ENCODE measurements at regions not wholly inside any gene's neighbourhood (a gene's known extent, or its start where the extent isn't known, plus 50 kb on each side); places are given as distances from the start of the nearest gene placed in this dataset.

DNA sequence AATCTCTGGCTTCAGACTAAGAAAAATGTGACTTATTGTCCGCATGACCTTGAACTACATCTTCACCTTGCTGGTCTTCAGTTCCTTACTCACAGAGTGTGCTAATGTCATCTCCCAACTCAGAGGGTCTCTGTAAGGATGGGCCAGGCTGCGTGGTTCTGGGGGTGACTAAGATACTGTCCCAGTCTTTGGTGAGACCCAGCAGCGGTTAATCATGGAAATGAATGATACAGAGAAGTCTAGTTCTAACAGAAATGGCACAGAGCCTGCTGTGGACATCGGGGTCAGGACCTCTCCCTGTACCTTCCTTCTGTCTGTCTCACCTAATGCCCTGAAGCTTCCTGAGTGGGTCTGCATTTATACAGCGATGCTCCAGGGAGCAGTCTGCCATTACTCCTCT, 662.7 kb upstream of the HS6ST1 start:
- H3K36me3 ChIP-seq (ENCODE audit: control insufficient read depth in 2 of 2, insufficient read depth in 2 of 2, low read length in 1 of 2), result no peaks in the 10 kb centered on the region

DNA sequence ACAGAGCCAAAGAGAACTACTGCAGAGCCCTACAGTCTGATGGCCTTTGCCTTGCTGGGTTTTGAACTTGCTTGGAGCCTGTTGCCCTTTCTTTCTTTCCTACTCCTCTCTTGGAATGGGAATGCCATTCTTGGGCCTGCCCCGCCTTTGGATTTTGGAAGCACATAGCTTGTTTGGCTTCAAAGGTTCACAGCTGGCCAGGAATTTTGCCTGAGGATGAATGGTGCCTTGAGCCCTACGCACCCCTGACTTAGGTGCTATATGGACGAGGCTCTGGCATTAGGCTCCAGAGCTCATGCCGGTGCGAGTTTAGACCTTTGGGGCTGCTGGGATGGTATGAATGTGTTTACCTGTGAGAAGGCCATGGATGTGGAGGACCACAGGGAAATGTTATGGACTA, 663.3 kb upstream of the HS6ST1 start:
- H3K9me3 ChIP-seq (ENCODE audit: control insufficient read depth in 2 of 2, insufficient read depth in 1 of 2, low read length in 1 of 2), result no peaks in the 10 kb centered on the region
- peaks cover 0 to 6% of the 10 kb centered on the region in 2 donors for H3K4me1 ChIP-seq (ENCODE audit: control insufficient read depth in 2 of 2, insufficient read depth in 2 of 2, low read length in 2 of 2)
- DNase-seq (ENCODE audit: low read depth in 6 of 9, low spot score in 9 of 9), result no peak
- no peak overlapping the region for H3K27ac ChIP-seq (ENCODE audit: low read depth in 1 of 2, low read length in 1 of 2)
- H3K36me3 ChIP-seq (ENCODE audit: control insufficient read depth in 2 of 2, insufficient read depth in 2 of 2, low read length in 1 of 2), result no peaks in the 10 kb centered on the region
- H3K27me3 ChIP-seq (ENCODE audit: control insufficient read depth in 2 of 2, insufficient read depth in 1 of 2, low read length in 1 of 2), result no peaks in the 10 kb centered on the region
- over 99% methylated on average over 5 of the region's 5 CpGs for WGBS
- no peak overlapping the region for H3K4me3 ChIP-seq (ENCODE audit: low read length in 2 of 2)

More for the DNA sequence above, 662.7 kb upstream of the HS6ST1 start:
- no peak overlapping the region for H3K4me3 ChIP-seq (ENCODE audit: low read length in 2 of 2)
- H3K27me3 ChIP-seq (ENCODE audit: control insufficient read depth in 2 of 2, insufficient read depth in 1 of 2, low read length in 1 of 2), result no peaks in the 10 kb centered on the region
- peaks cover 0 to 2% of the 10 kb centered on the region in 2 donors for H3K4me1 ChIP-seq (ENCODE audit: control insufficient read depth in 2 of 2, insufficient read depth in 2 of 2, low read length in 2 of 2)
- WGBS, result 97% methylated on average over 5 of the region's 5 CpGs
- no peaks in the 10 kb centered on the region for H3K9me3 ChIP-seq (ENCODE audit: control insufficient read depth in 2 of 2, insufficient read depth in 1 of 2, low read length in 1 of 2)
- no peak overlapping the region for H3K27ac ChIP-seq (ENCODE audit: low read depth in 1 of 2, low read length in 1 of 2)
- no peak for DNase-seq (ENCODE audit: low read depth in 6 of 9, low spot score in 9 of 9)

- no peak for DNase-seq (ENCODE audit: low read depth in 6 of 9, low spot score in 9 of 9)
- WGBS, result 89% methylated on average over 4 of the region's 4 CpGs
- no peaks in the 10 kb centered on the region for H3K9me3 ChIP-seq (ENCODE audit: control insufficient read depth in 2 of 2, insufficient read depth in 1 of 2, low read length in 1 of 2)
- H3K27ac ChIP-seq (ENCODE audit: low read depth in 1 of 2, low read length in 1 of 2), result no peak overlapping the region
- no peaks in the 10 kb centered on the region for H3K27me3 ChIP-seq (ENCODE audit: control insufficient read depth in 2 of 2, insufficient read depth in 1 of 2, low read length in 1 of 2)
- H3K4me3 ChIP-seq (ENCODE audit: low read length in 2 of 2), result no peak overlapping the region
- peaks cover 0 to 6% of the 10 kb centered on the region in 2 donors for H3K4me1 ChIP-seq (ENCODE audit: control insufficient read depth in 2 of 2, insufficient read depth in 2 of 2, low read length in 2 of 2)
- H3K36me3 ChIP-seq (ENCODE audit: control insufficient read depth in 2 of 2, insufficient read depth in 2 of 2, low read length in 1 of 2), result no peaks in the 10 kb centered on the region
Measured at GRCh38 chr2:128982670-128983069, 664.0 kb upstream of the HS6ST1 start.

GRCh38 chr2:128983094-128983493, 664.4 kb upstream of the HS6ST1 start:
- Histone ChIP-seq H3K4me3 (ENCODE audit: low read length in 2 of 2) (no peak overlapping the region), H3K9me3 (ENCODE audit: control insufficient read depth in 2 of 2, insufficient read depth in 1 of 2, low read length in 1 of 2) (no peaks in the 10 kb centered on the region), H3K27me3 (ENCODE audit: control insufficient read depth in 2 of 2, insufficient read depth in 1 of 2, low read length in 1 of 2) (no peaks in the 10 kb centered on the region), H3K27ac (ENCODE audit: low read depth in 1 of 2, low read length in 1 of 2) (no peak overlapping the region), H3K4me1 (ENCODE audit: control insufficient read depth in 2 of 2, insufficient read depth in 2 of 2, low read length in 2 of 2) (peaks cover 0 to 6% of the 10 kb centered on the region in 2 donors), H3K36me3 (ENCODE audit: control insufficient read depth in 2 of 2, insufficient read depth in 2 of 2, low read length in 1 of 2) (no peaks in the 10 kb centered on the region)
- WGBS, result 83% methylated on average over 2 of the region's 2 CpGs
- no peak for DNase-seq (ENCODE audit: low read depth in 6 of 9, low spot score in 9 of 9)

- H3K9me3 ChIP-seq (ENCODE audit: control insufficient read depth in 2 of 2, insufficient read depth in 1 of 2, low read length in 1 of 2), result no peaks in the 10 kb centered on the region
- whole genome bisulfite sequencing, result 93% methylated on average over 2 of the region's 2 CpGs
- peaks cover 0 to 6% of the 10 kb centered on the region in 2 donors for H3K4me1 ChIP-seq (ENCODE audit: control insufficient read depth in 2 of 2, insufficient read depth in 2 of 2, low read length in 2 of 2)
- no peaks in the 10 kb centered on the region for H3K36me3 ChIP-seq (ENCODE audit: control insufficient read depth in 2 of 2, insufficient read depth in 2 of 2, low read length in 1 of 2)
- H3K27me3 ChIP-seq (ENCODE audit: control insufficient read depth in 2 of 2, insufficient read depth in 1 of 2, low read length in 1 of 2), result no peaks in the 10 kb centered on the region
- H3K27ac ChIP-seq (ENCODE audit: low read depth in 1 of 2, low read length in 1 of 2), result no peak overlapping the region
- no peak for DNase-seq (ENCODE audit: low read depth in 6 of 9, low spot score in 9 of 9)
- H3K4me3 ChIP-seq (ENCODE audit: low read length in 2 of 2), result no peak overlapping the region
Measured at GRCh38 chr2:128984081-128984480, 665.4 kb upstream of the HS6ST1 start.

DNA sequence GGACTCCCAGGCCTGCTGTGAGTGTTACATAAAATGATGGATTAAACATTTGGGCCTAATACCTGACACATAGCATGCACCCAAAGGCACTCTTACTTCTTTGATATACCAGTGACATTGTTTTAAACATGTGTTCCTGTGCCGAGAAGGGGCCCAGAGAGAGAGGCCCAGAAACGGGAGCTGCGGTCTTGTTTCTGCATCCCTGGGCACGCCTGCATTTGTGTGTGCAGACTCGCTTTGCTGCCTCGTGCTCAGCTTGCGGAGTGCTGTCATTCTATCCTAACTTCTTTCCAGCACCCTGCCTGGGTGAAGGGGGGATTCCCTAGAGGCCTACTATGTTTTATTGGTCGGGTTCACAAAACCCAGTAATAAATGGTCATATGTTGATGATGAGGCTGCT, 666.2 kb upstream of the HS6ST1 start:
- Histone ChIP-seq H3K36me3 (ENCODE audit: control insufficient read depth in 2 of 2, insufficient read depth in 2 of 2, low read length in 1 of 2) (no peaks in the 10 kb centered on the region), H3K4me1 (ENCODE audit: control insufficient read depth in 2 of 2, insufficient read depth in 2 of 2, low read length in 2 of 2) (peaks cover 0 to 6% of the 10 kb centered on the region in 2 donors), H3K27me3 (ENCODE audit: control insufficient read depth in 2 of 2, insufficient read depth in 1 of 2, low read length in 1 of 2) (no peaks in the 10 kb centered on the region), H3K4me3 (ENCODE audit: low read length in 2 of 2) (no peak overlapping the region), H3K9me3 (ENCODE audit: control insufficient read depth in 2 of 2, insufficient read depth in 1 of 2, low read length in 1 of 2) (no peaks in the 10 kb centered on the region), H3K27ac (ENCODE audit: low read depth in 1 of 2, low read length in 1 of 2) (no peak overlapping the region)
- no peak for DNase-seq (ENCODE audit: low read depth in 6 of 9, low spot score in 9 of 9)
- WGBS, result 93% methylated on average over 8 of the region's 8 CpGs

DNA sequence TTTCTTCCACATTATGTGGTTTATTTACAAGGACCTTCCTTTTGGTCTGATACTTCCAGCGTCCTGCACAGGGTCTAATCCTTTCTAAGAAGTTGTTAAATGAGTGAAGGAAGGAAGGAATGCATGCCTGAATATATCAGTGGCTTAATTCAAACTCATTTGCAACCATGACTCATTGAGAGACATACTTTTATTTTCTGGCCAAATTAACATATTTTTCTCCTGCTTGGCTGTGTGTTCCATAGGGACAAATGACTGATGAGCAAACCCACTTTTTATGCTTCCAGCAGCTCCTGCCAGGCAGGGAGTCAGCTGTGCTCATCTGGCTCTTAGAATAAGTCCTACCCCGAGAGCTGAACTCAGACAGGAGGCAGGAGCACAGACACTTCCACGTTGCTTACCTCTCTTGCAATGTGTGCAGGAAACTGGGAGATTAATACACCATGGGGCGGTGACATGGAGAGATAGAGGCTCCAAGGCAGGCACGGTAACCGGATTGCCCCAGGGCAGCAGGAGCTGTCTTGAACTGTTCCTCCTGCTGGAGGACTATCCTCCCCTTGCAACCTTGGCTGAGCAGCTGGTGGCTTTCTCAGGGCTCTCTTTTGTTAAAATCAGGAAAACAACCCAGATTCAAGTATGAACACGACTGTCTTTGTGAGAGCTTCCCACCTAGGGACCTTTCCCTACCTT, 667.5 kb upstream of the HS6ST1 start:
- WGBS, result 61% methylated on average over 7 of the region's 7 CpGs
- Histone ChIP-seq H3K9me3 (ENCODE audit: control insufficient read depth in 2 of 2, insufficient read depth in 1 of 2, low read length in 1 of 2) (no peaks in the 10 kb centered on the region), H3K4me1 (ENCODE audit: control insufficient read depth in 2 of 2, insufficient read depth in 2 of 2, low read length in 2 of 2) (peaks cover 0 to 6% of the 10 kb centered on the region in 2 donors), H3K27ac (ENCODE audit: low read depth in 1 of 2, low read length in 1 of 2) (no peak overlapping the region), H3K4me3 (ENCODE audit: low read length in 2 of 2) (no peak overlapping the region), H3K27me3 (ENCODE audit: control insufficient read depth in 2 of 2, insufficient read depth in 1 of 2, low read length in 1 of 2) (no peaks in the 10 kb centered on the region), H3K36me3 (ENCODE audit: control insufficient read depth in 2 of 2, insufficient read depth in 2 of 2, low read length in 1 of 2) (no peaks in the 10 kb centered on the region)
- DNase-seq (ENCODE audit: low read depth in 6 of 9, low spot score in 9 of 9), result no peak

- DNase-seq (ENCODE audit: low read depth in 6 of 9, low spot score in 9 of 9), result no peak
- no peak overlapping the region for H3K27ac ChIP-seq (ENCODE audit: low read depth in 1 of 2, low read length in 1 of 2)
- 93% methylated on average over 9 of the region's 9 CpGs for WGBS
- no peaks in the 10 kb centered on the region for H3K36me3 ChIP-seq (ENCODE audit: control insufficient read depth in 2 of 2, insufficient read depth in 2 of 2, low read length in 1 of 2)
- peaks cover 0 to 6% of the 10 kb centered on the region in 2 donors for H3K4me1 ChIP-seq (ENCODE audit: control insufficient read depth in 2 of 2, insufficient read depth in 2 of 2, low read length in 2 of 2)
- H3K9me3 ChIP-seq (ENCODE audit: control insufficient read depth in 2 of 2, insufficient read depth in 1 of 2, low read length in 1 of 2), result no peaks in the 10 kb centered on the region
- H3K4me3 ChIP-seq (ENCODE audit: low read length in 2 of 2), result no peak overlapping the region
- H3K27me3 ChIP-seq (ENCODE audit: control insufficient read depth in 2 of 2, insufficient read depth in 1 of 2, low read length in 1 of 2), result no peaks in the 10 kb centered on the region
Measured at GRCh38 chr2:128986867-128987268, 668.2 kb upstream of the HS6ST1 start.

GRCh38 chr2:128988326-128988725, 669.7 kb upstream of the HS6ST1 start:
- no peak for DNase-seq (ENCODE audit: low read depth in 6 of 9, low spot score in 9 of 9)
- no peaks in the 10 kb centered on the region for H3K9me3 ChIP-seq (ENCODE audit: control insufficient read depth in 2 of 2, insufficient read depth in 1 of 2, low read length in 1 of 2)
- peaks cover 0 to 6% of the 10 kb centered on the region in 2 donors for H3K4me1 ChIP-seq (ENCODE audit: control insufficient read depth in 2 of 2, insufficient read depth in 2 of 2, low read length in 2 of 2)
- no peak overlapping the region for H3K27ac ChIP-seq (ENCODE audit: low read depth in 1 of 2, low read length in 1 of 2)
- H3K36me3 ChIP-seq (ENCODE audit: control insufficient read depth in 2 of 2, insufficient read depth in 2 of 2, low read length in 1 of 2), result no peaks in the 10 kb centered on the region
- H3K27me3 ChIP-seq (ENCODE audit: control insufficient read depth in 2 of 2, insufficient read depth in 1 of 2, low read length in 1 of 2), result no peaks in the 10 kb centered on the region
- WGBS, result 95% methylated on average over 3 of the region's 3 CpGs
- H3K4me3 ChIP-seq (ENCODE audit: low read length in 2 of 2), result no peak overlapping the region

All from thymus (tissue), 11 donors.